HUES6 (cell line): ENCODE measurements at regions not wholly inside any gene's neighbourhood (a gene's known extent, or its start where the extent isn't known, plus 50 kb on each side); places are given as distances from the start of the nearest gene placed in this dataset.
"Not testable (repeated sequence)": the region's sequence is repeated elsewhere in the genome, so short reads cannot be mapped to it uniquely, and the experiment has no call there.

Experiments
- H3K27ac ChIP-seq: 2 replicates; pipeline ENCODE4 v1.7.0; 2013; ENCODE audit warnings: low read depth, mild to moderate bottlenecking, low read length, inconsistent platforms
- H3K27me3 ChIP-seq: 2 replicates; pipeline ENCODE4 v1.6.1; 2013; ENCODE audit warnings: low read length; ENCODE audit not compliant: control insufficient read depth, insufficient read depth
- H3K36me3 ChIP-seq: 2 replicates; pipeline ENCODE4 v1.6.1; 2013; ENCODE audit warnings: low read length; ENCODE audit not compliant: control insufficient read depth, insufficient read depth
- H3K4me1 ChIP-seq: 2 replicates; pipeline ENCODE4 v1.6.1; 2013; ENCODE audit warnings: low read length; ENCODE audit not compliant: control insufficient read depth, insufficient read depth
- H3K4me3 ChIP-seq: 2 replicates; pipeline ENCODE4 v1.5.1; 2013; ENCODE audit warnings: low read depth, low read length
- H3K9ac ChIP-seq: one replicate; pipeline ENCODE4 v1.6.1; 2013; ENCODE audit warnings: mild to moderate bottlenecking, low read length
- H3K9me3 ChIP-seq: 2 replicates; pipeline ENCODE4 v1.6.1; 2013; ENCODE audit warnings: low read depth, low read length; ENCODE audit not compliant: control insufficient read depth, insufficient read depth

GRCh38 chr6:134784336-134784735 lies 165.6 kb downstream of the ALDH8A1 start:
- peaks cover 4% of the 10 kb centered on the region for H3K9me3 ChIP-seq
- no peaks in the 10 kb centered on the region for H3K36me3 ChIP-seq
- H3K9ac ChIP-seq: no peak overlapping the region
- no peak overlapping the region for H3K27ac ChIP-seq
- H3K4me1 ChIP-seq: no peaks in the 10 kb centered on the region
- no peak overlapping the region for H3K4me3 ChIP-seq
- no peaks in the 10 kb centered on the region for H3K27me3 ChIP-seq

GRCh38 chr6:134778431-134778830 lies 171.5 kb downstream of the ALDH8A1 start:
- Histone ChIP-seq H3K36me3 (no peaks in the 10 kb centered on the region), H3K9me3 (peaks cover 7% of the 10 kb centered on the region), H3K4me3 (no peak overlapping the region), H3K9ac (no peak overlapping the region), H3K27ac (no peak overlapping the region), H3K4me1 (no peaks in the 10 kb centered on the region; the same call in 1 of the 2 replicates), H3K27me3 (no peaks in the 10 kb centered on the region)

- Histone ChIP-seq H3K27me3 (no peaks in the 10 kb centered on the region), H3K4me3 (no peak overlapping the region), H3K27ac (no peak overlapping the region), H3K4me1 (no peaks in the 10 kb centered on the region; the same call in 1 of the 2 replicates), H3K9ac (no peak overlapping the region), H3K36me3 (no peaks in the 10 kb centered on the region), H3K9me3 (peaks cover 2% of the 10 kb centered on the region)
Measured at GRCh38 chr6:134774201-134774638, 175.7 kb downstream of the ALDH8A1 start.

GRCh38 chr6:134772671-134773360 lies 177.1 kb downstream of the ALDH8A1 start:
- no peak overlapping the region for H3K27ac ChIP-seq
- no peak overlapping the region for H3K4me3 ChIP-seq
- no peaks in the 10 kb centered on the region for H3K9me3 ChIP-seq
- no peaks in the 10 kb centered on the region for H3K27me3 ChIP-seq
- H3K4me1 ChIP-seq: no peaks in the 10 kb centered on the region; the same call in 1 of the 2 replicates
- no peaks in the 10 kb centered on the region for H3K36me3 ChIP-seq
- no peak overlapping the region for H3K9ac ChIP-seq

GRCh38 chr6:134768931-134769330 lies 181.0 kb downstream of the ALDH8A1 start:
- no peaks in the 10 kb centered on the region; the same call in 1 of the 2 replicates for H3K4me1 ChIP-seq
- H3K27ac ChIP-seq: no peak overlapping the region
- no peaks in the 10 kb centered on the region for H3K36me3 ChIP-seq
- H3K9ac ChIP-seq: no peak overlapping the region
- no peaks in the 10 kb centered on the region for H3K9me3 ChIP-seq
- no peaks in the 10 kb centered on the region for H3K27me3 ChIP-seq
- H3K4me3 ChIP-seq: no peak overlapping the region

- H3K36me3 ChIP-seq: no peaks in the 10 kb centered on the region
- H3K9ac ChIP-seq: no peak overlapping the region
- no peaks in the 10 kb centered on the region for H3K27me3 ChIP-seq
- H3K27ac ChIP-seq: no peak overlapping the region
- no peak overlapping the region for H3K4me3 ChIP-seq
- no peaks in the 10 kb centered on the region for H3K4me1 ChIP-seq
- H3K9me3 ChIP-seq: no peaks in the 10 kb centered on the region
Measured at GRCh38 chr6:134766497-134766896, 183.4 kb downstream of the ALDH8A1 start.

GRCh38 chr6:134764741-134765140 lies 185.2 kb downstream of the ALDH8A1 start:
- H3K36me3 ChIP-seq: no peaks in the 10 kb centered on the region
- no peaks in the 10 kb centered on the region for H3K9me3 ChIP-seq
- no peak overlapping the region for H3K4me3 ChIP-seq
- H3K9ac ChIP-seq: no peak overlapping the region
- no peaks in the 10 kb centered on the region for H3K27me3 ChIP-seq
- no peak overlapping the region for H3K27ac ChIP-seq
- H3K4me1 ChIP-seq: no peaks in the 10 kb centered on the region

- not testable (repeated sequence) for H3K4me3 ChIP-seq, H3K4me1 ChIP-seq, H3K27me3 ChIP-seq, H3K27ac ChIP-seq, H3K9me3 ChIP-seq, H3K9ac ChIP-seq, H3K36me3 ChIP-seq
Measured at GRCh38 chr6:134763575-134763974, 186.3 kb downstream of the ALDH8A1 start.

GRCh38 chr6:134758621-134759020 lies 191.3 kb downstream of the ALDH8A1 start:
- Histone ChIP-seq H3K27me3 (no peaks in the 10 kb centered on the region), H3K9me3 (no peaks in the 10 kb centered on the region), H3K9ac (no peak overlapping the region), H3K4me3 (no peak overlapping the region), H3K36me3 (no peaks in the 10 kb centered on the region), H3K27ac (no peak overlapping the region), H3K4me1 (no peaks in the 10 kb centered on the region)

- Histone ChIP-seq H3K9ac (no peak overlapping the region), H3K27me3 (no peaks in the 10 kb centered on the region), H3K36me3 (no peaks in the 10 kb centered on the region), H3K4me1 (no peaks in the 10 kb centered on the region), H3K4me3 (no peak overlapping the region), H3K9me3 (no peaks in the 10 kb centered on the region), H3K27ac (no peak overlapping the region)
Measured at GRCh38 chr6:134757911-134758361, 192.0 kb downstream of the ALDH8A1 start.

- Histone ChIP-seq H3K4me3 (no peak overlapping the region), H3K9ac (no peak overlapping the region), H3K9me3 (no peaks in the 10 kb centered on the region), H3K27ac (no peak overlapping the region), H3K27me3 (no peaks in the 10 kb centered on the region), H3K4me1 (no peaks in the 10 kb centered on the region), H3K36me3 (no peaks in the 10 kb centered on the region)
Measured at GRCh38 chr6:134756374-134757025, 193.4 kb downstream of the ALDH8A1 start.
